ENCODE measurements at regions not wholly inside any gene's neighbourhood (a gene's known extent, or its start where the extent isn't known, plus 50 kb on each side); places are given as distances from the start of the nearest gene placed in this dataset.

DNA sequence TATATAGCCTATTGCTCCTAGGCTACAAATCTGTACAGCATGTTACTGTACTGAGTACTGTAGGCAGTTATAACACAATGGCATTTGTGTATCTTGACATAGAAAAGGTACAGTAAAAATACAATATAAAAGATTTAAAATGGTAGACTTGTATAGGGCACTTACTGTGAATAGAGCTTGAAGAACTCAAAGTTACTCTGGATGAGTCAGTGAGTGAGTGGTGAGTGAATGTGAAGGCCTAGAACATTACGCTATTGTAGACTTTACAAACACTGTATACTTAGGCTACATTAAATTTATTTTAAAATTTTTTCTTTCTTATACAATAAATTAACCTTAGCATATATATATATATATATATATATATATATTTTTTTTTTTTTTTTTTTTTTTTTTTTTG, 140.0 kb upstream of the UBE2E1 start:
- TF ChIP-seq, protein P1, sequence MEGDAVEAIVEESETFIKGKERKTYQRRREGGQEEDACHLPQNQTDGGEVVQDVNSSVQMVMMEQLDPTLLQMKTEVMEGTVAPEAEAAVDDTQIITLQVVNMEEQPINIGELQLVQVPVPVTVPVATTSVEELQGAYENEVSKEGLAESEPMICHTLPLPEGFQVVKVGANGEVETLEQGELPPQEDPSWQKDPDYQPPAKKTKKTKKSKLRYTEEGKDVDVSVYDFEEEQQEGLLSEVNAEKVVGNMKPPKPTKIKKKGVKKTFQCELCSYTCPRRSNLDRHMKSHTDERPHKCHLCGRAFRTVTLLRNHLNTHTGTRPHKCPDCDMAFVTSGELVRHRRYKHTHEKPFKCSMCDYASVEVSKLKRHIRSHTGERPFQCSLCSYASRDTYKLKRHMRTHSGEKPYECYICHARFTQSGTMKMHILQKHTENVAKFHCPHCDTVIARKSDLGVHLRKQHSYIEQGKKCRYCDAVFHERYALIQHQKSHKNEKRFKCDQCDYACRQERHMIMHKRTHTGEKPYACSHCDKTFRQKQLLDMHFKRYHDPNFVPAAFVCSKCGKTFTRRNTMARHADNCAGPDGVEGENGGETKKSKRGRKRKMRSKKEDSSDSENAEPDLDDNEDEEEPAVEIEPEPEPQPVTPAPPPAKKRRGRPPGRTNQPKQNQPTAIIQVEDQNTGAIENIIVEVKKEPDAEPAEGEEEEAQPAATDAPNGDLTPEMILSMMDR (IDR thresholded peaks at IDR 0.05; ENCODE audit: borderline replicate concordance) = no peak
- DNase-seq = no peak
- Histone ChIP-seq H3K4me1 (no peaks in the 10 kb centered on the region), H3K4me3 (no peak overlapping the region), H3K36me3 (no peaks in the 10 kb centered on the region), H3K9me3 (replicated peaks) (no peaks in the 10 kb centered on the region), H3K27ac (replicated peaks) (no peak overlapping the region), H3K27me3 (ENCODE audit: low read depth) (peaks cover 5% of the 10 kb centered on the region)
- intact Hi-C loops (cut with micrococcal nuclease) = no loop called here

DNA sequence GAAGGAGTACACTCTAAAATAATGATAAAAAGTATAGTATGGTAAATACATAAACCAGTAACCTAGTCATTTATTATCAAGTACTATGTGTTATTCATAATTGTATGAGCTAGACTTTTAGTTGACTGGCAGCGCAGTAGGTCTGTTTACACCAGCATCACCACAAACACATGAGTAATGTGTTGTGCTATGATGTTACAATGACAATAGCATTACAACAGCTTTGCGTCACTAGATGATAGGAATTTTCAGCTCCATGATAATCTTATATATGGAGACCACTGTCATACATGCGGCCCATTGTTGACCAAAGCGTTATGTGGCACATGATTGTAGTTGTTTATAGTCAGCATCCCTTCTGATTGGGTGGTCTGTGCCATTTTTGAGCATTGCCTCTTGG, 138.9 kb upstream of the UBE2E1 start:
- Histone ChIP-seq H3K4me3 (no peak overlapping the region), H3K9me3 (replicated peaks) (no peaks in the 10 kb centered on the region), H3K36me3 (no peaks in the 10 kb centered on the region), H3K27me3 (ENCODE audit: low read depth) (peaks cover 16% of the 10 kb centered on the region), H3K4me1 (peaks cover 5% of the 10 kb centered on the region), H3K27ac (replicated peaks) (no peak overlapping the region)
- no peak for DNase-seq
- TF ChIP-seq, protein P1 (IDR thresholded peaks at IDR 0.05; ENCODE audit: borderline replicate concordance) = no peak
- intact Hi-C loops (cut with micrococcal nuclease) = no loop called here

DNA sequence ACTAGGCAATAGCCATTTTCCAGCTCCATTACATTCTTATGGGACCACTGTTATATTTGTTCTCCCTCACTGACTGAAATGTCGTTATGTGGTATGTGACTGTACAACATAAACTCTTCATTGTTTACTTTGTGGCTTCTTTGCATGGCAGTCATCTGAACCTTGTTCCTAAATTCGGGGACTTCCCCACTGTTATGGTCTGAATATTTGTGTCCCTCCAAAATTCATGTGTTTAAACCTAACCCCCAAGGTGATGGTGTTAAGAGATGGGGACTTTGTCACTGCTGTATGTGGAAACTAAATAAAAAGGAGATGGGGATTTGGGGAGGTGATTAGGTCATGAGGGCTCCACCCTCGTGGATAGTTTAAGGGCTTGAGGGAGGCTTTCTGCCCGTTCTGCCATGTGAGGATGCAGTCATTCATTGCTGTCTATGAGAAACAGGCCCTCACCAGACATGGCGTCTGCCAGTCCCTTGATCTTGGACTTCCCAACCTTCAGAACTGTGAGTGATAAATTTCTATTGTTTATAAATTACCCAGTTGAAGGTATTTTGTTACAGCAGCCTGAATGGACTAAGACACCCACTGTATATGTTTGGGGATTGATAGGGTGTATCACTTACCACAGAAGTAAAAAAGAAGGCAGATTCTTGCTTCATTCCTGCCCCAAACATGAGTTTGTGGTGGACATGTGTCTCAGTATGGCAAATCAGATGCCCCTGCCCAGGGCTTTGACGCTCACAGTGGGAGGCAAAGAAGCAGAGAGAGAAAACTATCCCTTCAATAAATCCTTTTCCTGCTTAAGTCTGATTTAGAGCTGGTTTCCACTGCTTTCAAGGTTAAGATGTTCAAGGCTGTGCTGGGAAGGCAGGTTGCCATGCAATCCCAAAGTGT, 138.0 kb upstream of the UBE2E1 start:
- Histone ChIP-seq H3K36me3 (no peaks in the 10 kb centered on the region), H3K27me3 (ENCODE audit: low read depth) (peaks cover 22% of the 10 kb centered on the region), H3K9me3 (replicated peaks) (no peaks in the 10 kb centered on the region), H3K27ac (replicated peaks) (no peak overlapping the region), H3K4me3 (no peak overlapping the region), H3K4me1 (peaks cover 8% of the 10 kb centered on the region)
- TF ChIP-seq, protein P1 (IDR thresholded peaks at IDR 0.05; ENCODE audit: borderline replicate concordance) = no peak
- intact Hi-C loops (cut with micrococcal nuclease) = no loop called here
- DNase-seq = no peak

DNA sequence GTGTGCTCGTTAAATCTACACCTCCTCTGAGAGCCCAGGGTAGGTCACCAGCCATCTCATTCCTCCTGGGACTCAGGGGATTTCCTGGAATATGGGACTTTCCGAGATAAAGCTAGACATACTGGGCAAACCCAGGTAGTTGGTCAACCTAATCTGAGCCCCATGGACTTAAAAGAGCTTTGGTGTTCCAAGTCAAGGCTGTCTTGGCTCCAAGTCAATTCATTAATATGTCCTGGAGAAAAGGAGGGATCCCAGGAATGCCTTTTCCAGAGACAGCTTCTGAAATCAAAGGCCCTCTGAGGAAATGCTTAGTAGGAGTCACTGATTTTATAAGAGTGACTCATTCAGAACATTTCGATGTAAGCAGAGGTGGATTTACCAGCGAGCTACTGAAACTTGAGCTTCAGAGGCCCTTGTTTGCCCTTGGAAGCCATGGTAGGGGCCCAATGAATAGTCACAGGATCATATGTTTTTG, 137.3 kb upstream of the UBE2E1 start:
- no peak for DNase-seq
- no peaks in the 10 kb centered on the region for H3K9me3 ChIP-seq (replicated peaks)
- no peaks in the 10 kb centered on the region for H3K36me3 ChIP-seq
- TF ChIP-seq, protein P1 (IDR thresholded peaks at IDR 0.05; ENCODE audit: borderline replicate concordance) = no peak
- no peak overlapping the region for H3K4me3 ChIP-seq
- H3K4me1 ChIP-seq = peaks cover 8% of the 10 kb centered on the region
- no peak overlapping the region for H3K27ac ChIP-seq (replicated peaks)
- peaks cover 22% of the 10 kb centered on the region for H3K27me3 ChIP-seq (ENCODE audit: low read depth)
- intact Hi-C loops (cut with micrococcal nuclease) = no loop called here

DNA sequence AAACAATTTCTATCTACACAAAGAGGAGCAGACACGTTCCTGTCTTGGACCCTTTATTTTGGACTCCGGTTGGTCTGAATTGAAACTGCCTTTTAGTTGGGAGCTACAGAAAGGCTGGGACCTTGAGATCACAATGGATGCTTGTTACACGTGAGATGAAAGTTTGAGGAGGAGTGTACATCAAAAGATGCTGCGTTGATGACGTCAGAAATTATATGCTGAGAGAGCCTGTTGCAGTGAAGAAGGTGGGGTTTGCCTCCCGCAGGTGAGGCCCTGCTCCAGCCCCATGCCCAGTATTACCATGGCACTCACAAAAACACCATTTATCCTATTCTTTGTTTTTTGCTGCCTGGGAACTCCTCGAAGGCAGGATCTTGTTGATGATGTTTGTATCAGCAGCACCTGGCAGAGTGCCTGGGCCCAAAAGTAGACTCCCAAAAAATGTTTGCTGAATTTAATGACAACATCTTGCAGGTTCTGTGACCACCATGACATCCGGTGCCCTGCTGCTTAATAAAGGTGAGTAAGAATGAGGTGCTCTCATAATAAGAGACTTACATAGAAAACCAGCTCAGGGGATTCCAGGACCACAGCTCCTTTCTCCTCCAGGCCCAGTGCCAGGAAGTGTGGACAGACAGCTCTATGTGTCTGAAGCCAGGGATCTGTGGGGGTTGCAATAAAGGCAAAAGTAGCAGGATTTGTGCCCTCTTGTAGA, 136.1 kb upstream of the UBE2E1 start:
- DNase-seq = no peak
- Histone ChIP-seq H3K4me3 (no peak overlapping the region), H3K27ac (replicated peaks) (no peak overlapping the region), H3K36me3 (no peaks in the 10 kb centered on the region), H3K27me3 (ENCODE audit: low read depth) (peaks cover 22% of the 10 kb centered on the region), H3K9me3 (replicated peaks) (no peaks in the 10 kb centered on the region), H3K4me1 (peaks cover 8% of the 10 kb centered on the region)
- intact Hi-C loops (cut with micrococcal nuclease) = no loop called here
- TF ChIP-seq, protein P1 (IDR thresholded peaks at IDR 0.05; ENCODE audit: borderline replicate concordance) = no peak
